H54 (cell line): ENCODE measurements at regions not wholly inside any gene's neighbourhood (a gene's known extent, or its start where the extent isn't known, plus 50 kb on each side); places are given as distances from the start of the nearest gene placed in this dataset.
"Not testable (repeated sequence)": the region's sequence is repeated elsewhere in the genome, so short reads cannot be mapped to it uniquely, and the experiment has no call there.

Experiments used
- DNase-seq: peaks from one replicate; pipeline ENCODE4 v3.0.0; 2011; ENCODE audit warnings: low spot score, mixed read lengths; ENCODE audit not compliant: insufficient read length
- FAIRE-seq: peaks from 3 replicates; lab custom pipeline; 2011; peaks lifted over from hg19 to GRCh38; lab: Jason Lieb, UNC
- POLR2A ChIP-seq: IDR thresholded peaks from 2 replicates; pipeline ENCODE4 v1.6.1; 2011; ENCODE audit warnings: low read depth, mild to moderate bottlenecking, low read length

GRCh38 chrX:7996851-7997250, 69.6 kb upstream of the PNPLA4 start:
- FAIRE-seq (no peak), DNase-seq (no peak)
- TF ChIP-seq POLR2A, result no peak

- DNase-seq (no peak), FAIRE-seq (no peak)
- no peak for TF ChIP-seq POLR2A
Observed at GRCh38 chrX:7996414-7996813, 69.2 kb upstream of the PNPLA4 start.

GRCh38 chrX:7993873-7994272, 66.7 kb upstream of the PNPLA4 start:
- FAIRE-seq (no peak), DNase-seq (no peak)
- TF ChIP-seq POLR2A, result no peak

- peak; percentile 91 for FAIRE-seq
- not testable (repeated sequence) for DNase-seq
Observed at GRCh38 chrX:7988013-7988759, 61.0 kb upstream of the PNPLA4 start.

GRCh38 chrX:7987160-7988012, 60.2 kb upstream of the PNPLA4 start:
- TF ChIP-seq POLR2A, result no peak
- FAIRE-seq, result no peak
- no peak for DNase-seq

GRCh38 chrX:7986738-7987137, 59.5 kb upstream of the PNPLA4 start:
- not testable (repeated sequence) for FAIRE-seq, DNase-seq

- DNase-seq, result no peak
- TF ChIP-seq POLR2A, result no peak
- no peak for FAIRE-seq
Observed at GRCh38 chrX:7985568-7985967, 58.4 kb upstream of the PNPLA4 start.

- DNase-seq (no peak), FAIRE-seq (no peak)
- TF ChIP-seq POLR2A, result no peak
Observed at GRCh38 chrX:7983581-7983980, 56.4 kb upstream of the PNPLA4 start.
